GM23248 (cell line): ENCODE measurements at regions not wholly inside any gene's neighbourhood (a gene's known extent, or its start where the extent isn't known, plus 50 kb on each side); places are given as distances from the start of the nearest gene placed in this dataset.

ENCODE experiments used
- DNase-seq: peaks from one replicate; pipeline ENCODE4 v3.0.0-alpha.2; 2015
- H2AFZ ChIP-seq: fragments of 200-600 bp; sonication (generic); 2 replicates; pipeline ENCODE4 v1.6.1; 2016; ENCODE audit warnings: antibody characterized with exemption
- H3F3A ChIP-seq: fragments of 200-600 bp; sonication (generic); 2 replicates; pipeline ENCODE4 v1.6.1; 2016; ENCODE audit warnings: mild to moderate bottlenecking, antibody characterized with exemption, mixed run types; ENCODE audit not compliant: insufficient read depth
- H3K27ac ChIP-seq: fragments of 200-600 bp; sonication (generic); 2 replicates; pipeline ENCODE4 v1.5.1; 2016; ENCODE audit warnings: mild to moderate bottlenecking
- H3K27me3 ChIP-seq: fragments of 200-600 bp; sonication (generic); replicated peaks from 2 replicates; pipeline ENCODE4 v1.6.1; 2016; ENCODE audit warnings: mild to moderate bottlenecking; ENCODE audit not compliant: insufficient read depth
- H3K36me3 ChIP-seq: fragments of 200-600 bp; sonication (generic); 2 replicates; pipeline ENCODE4 v1.6.1; 2016; ENCODE audit warnings: low read depth, mild to moderate bottlenecking
- H3K4me1 ChIP-seq: fragments of 200-600 bp; sonication (generic); 2 replicates; pipeline ENCODE4 v1.6.1; 2016; ENCODE audit warnings: mild to moderate bottlenecking; ENCODE audit not compliant: insufficient read depth
- H3K4me2 ChIP-seq: fragments of 200-600 bp; sonication (generic); one replicate; pipeline ENCODE4 v1.6.1; 2016; ENCODE audit warnings: mild to moderate bottlenecking; ENCODE audit not compliant: unreplicated experiment
- H3K4me3 ChIP-seq: fragments of 200-600 bp; sonication (generic); 2 replicates; pipeline ENCODE4 v1.5.1; 2016; ENCODE audit warnings: mild to moderate bottlenecking
- H3K79me2 ChIP-seq: fragments of 200-600 bp; sonication (generic); 2 replicates; pipeline ENCODE4 v1.6.1; 2016; ENCODE audit warnings: mild to moderate bottlenecking; ENCODE audit not compliant: insufficient read depth
- H3K9ac ChIP-seq: fragments of 200-600 bp; sonication (generic); 2 replicates; pipeline ENCODE4 v1.6.1; 2016; ENCODE audit warnings: mild to moderate bottlenecking
- H3K9me2 ChIP-seq: fragments of 200-600 bp; sonication (generic); 2 replicates; pipeline ENCODE4 v1.6.1; 2016; ENCODE audit warnings: mixed run types, mild to moderate bottlenecking, moderate library complexity; ENCODE audit not compliant: insufficient read depth
- H3K9me3 ChIP-seq: fragments of 200-600 bp; sonication (generic); one replicate; pipeline ENCODE4 v1.6.1; 2017; ENCODE audit warnings: low read depth
- H4K20me1 ChIP-seq: fragments of 200-600 bp; sonication (generic); 2 replicates; pipeline ENCODE4 v1.6.0; 2016; ENCODE audit not compliant: insufficient read depth
- EZH2 ChIP-seq: fragments of 200-600 bp; sonication (generic); IDR thresholded peaks from 2 replicates; pipeline ENCODE4 v1.6.1; 2018; ENCODE audit warnings: antibody characterized with exemption, mild to moderate bottlenecking; ENCODE audit not compliant: insufficient read depth, poor library complexity, severe bottlenecking
- EZH2phosphoT487 ChIP-seq: fragments of 200-600 bp; sonication (generic); IDR thresholded peaks from 2 replicates; pipeline ENCODE4 v1.6.1; 2018; ENCODE audit warnings: antibody characterized with exemption, moderate library complexity, mild to moderate bottlenecking, low read depth; ENCODE audit not compliant: insufficient read depth
- WGBS, 2 experiments: methylation state at CpG; one replicate each; pipeline ENCODE4 v1.1.6; 2015 to 2017; ENCODE audit warnings: low lambda C conversion rate in 2 of 2, low coverage in 1 of 2; ENCODE audit errors: missing lambda C conversion rate in 2 of 2; 5-methylcytosine and 5-hydroxymethylcytosine counted together
- in situ Hi-C: fragments of 300-500 bp; cut with MboI; formaldehyde crosslinking; loops from 2 replicates; pipeline ENCODE4 v1.15.0; 2020

- Histone ChIP-seq H3K79me2 (no peaks in the 10 kb centered on the region), H3K27me3 (no peaks in the 10 kb centered on the region), H3K36me3 (no peaks in the 10 kb centered on the region), H3K4me2 (no peak overlapping the region), H2AFZ (no peak overlapping the region), H3K9me3 (no peaks in the 10 kb centered on the region), H3K27ac (no peak overlapping the region), H3F3A (no peaks in the 10 kb centered on the region), H4K20me1 (no peaks in the 10 kb centered on the region), H3K9ac (no peak overlapping the region), H3K9me2 (no peaks in the 10 kb centered on the region), H3K4me1 (no peaks in the 10 kb centered on the region), H3K4me3 (no peak overlapping the region)
- in situ Hi-C loops: no loop called here
- DNase-seq: no peak
- 3 to 31% methylated on average over 1 of the region's 1 CpG for WGBS, 2 experiments
- TF ChIP-seq EZH2 (no peak), EZH2phosphoT487 (no peak)
Measured at GRCh38 chr2:155701721-155702120, 630.8 kb downstream of the NR4A2 start.

GRCh38 chr2:155696571-155696970 lies 636.0 kb downstream of the NR4A2 start:
- Histone ChIP-seq H3K27ac (no peak overlapping the region), H3K4me3 (no peak overlapping the region), H3K9me2 (no peaks in the 10 kb centered on the region), H3K4me1 (no peaks in the 10 kb centered on the region), H3K36me3 (no peaks in the 10 kb centered on the region), H4K20me1 (no peaks in the 10 kb centered on the region), H3K4me2 (no peak overlapping the region), H3F3A (no peaks in the 10 kb centered on the region), H3K9me3 (no peaks in the 10 kb centered on the region), H2AFZ (no peak overlapping the region), H3K27me3 (no peaks in the 10 kb centered on the region), H3K79me2 (no peaks in the 10 kb centered on the region), H3K9ac (no peak overlapping the region)
- 31% methylated on average over 2 of the region's 2 CpGs for WGBS, 2 experiments
- TF ChIP-seq EZH2phosphoT487: no peak
- in situ Hi-C loops: no loop called here
- DNase-seq: no peak

- Histone ChIP-seq H3K79me2 (no peaks in the 10 kb centered on the region), H3K4me2 (no peak overlapping the region), H3K9ac (no peak overlapping the region), H3F3A (no peaks in the 10 kb centered on the region), H3K27ac (no peak overlapping the region), H3K9me2 (no peaks in the 10 kb centered on the region), H2AFZ (no peak overlapping the region), H3K9me3 (no peaks in the 10 kb centered on the region), H3K27me3 (no peaks in the 10 kb centered on the region), H3K36me3 (no peaks in the 10 kb centered on the region), H4K20me1 (no peaks in the 10 kb centered on the region), H3K4me3 (no peak overlapping the region), H3K4me1 (no peaks in the 10 kb centered on the region)
- in situ Hi-C loops: no loop called here
- no peak for DNase-seq
- WGBS, 2 experiments: 41% methylated on average over 2 of the region's 2 CpGs
- TF ChIP-seq EZH2phosphoT487 (no peak), EZH2 (no peak)
Measured at GRCh38 chr2:155695505-155695904, 637.0 kb downstream of the NR4A2 start.

- Histone ChIP-seq H3K9me3 (no peaks in the 10 kb centered on the region), H3K4me3 (no peak overlapping the region), H3K27me3 (no peaks in the 10 kb centered on the region), H2AFZ (no peak overlapping the region), H3K4me1 (no peaks in the 10 kb centered on the region), H3K27ac (no peak overlapping the region), H3K79me2 (no peaks in the 10 kb centered on the region), H3K36me3 (no peaks in the 10 kb centered on the region), H4K20me1 (no peaks in the 10 kb centered on the region), H3K9ac (no peak overlapping the region), H3K9me2 (no peaks in the 10 kb centered on the region), H3K4me2 (no peak overlapping the region), H3F3A (no peaks in the 10 kb centered on the region)
- in situ Hi-C loops: no loop called here
- TF ChIP-seq EZH2: no peak
- TF ChIP-seq EZH2phosphoT487: no peak
- DNase-seq: no peak
Measured at GRCh38 chr2:155692856-155693255, 639.7 kb downstream of the NR4A2 start.

- in situ Hi-C loops: no loop called here
Measured at GRCh38 chr2:155692106-155692505, 640.4 kb downstream of the NR4A2 start.

More at GRCh38 chr2:155692106-155692505, 640.4 kb downstream of the NR4A2 start:
- no peak for DNase-seq
- H3K27ac ChIP-seq: no peak overlapping the region
- H4K20me1 ChIP-seq: no peaks in the 10 kb centered on the region
- no peaks in the 10 kb centered on the region for H3K79me2 ChIP-seq
- H3K9me3 ChIP-seq: no peaks in the 10 kb centered on the region
- H3K4me1 ChIP-seq: no peaks in the 10 kb centered on the region
- H3K9me2 ChIP-seq: no peaks in the 10 kb centered on the region
- no peaks in the 10 kb centered on the region for H3K36me3 ChIP-seq
- no peaks in the 10 kb centered on the region for H3F3A ChIP-seq
- H3K9ac ChIP-seq: no peak overlapping the region
- H2AFZ ChIP-seq: no peak overlapping the region
- H3K4me3 ChIP-seq: no peak overlapping the region
- TF ChIP-seq EZH2 (no peak), EZH2phosphoT487 (no peak)
- H3K27me3 ChIP-seq: no peaks in the 10 kb centered on the region
- no peak overlapping the region for H3K4me2 ChIP-seq
